ENCODE measurements at regions not wholly inside any gene's neighbourhood (a gene's known extent, or its start where the extent isn't known, plus 50 kb on each side); places are given as distances from the start of the nearest gene placed in this dataset.

DNA sequence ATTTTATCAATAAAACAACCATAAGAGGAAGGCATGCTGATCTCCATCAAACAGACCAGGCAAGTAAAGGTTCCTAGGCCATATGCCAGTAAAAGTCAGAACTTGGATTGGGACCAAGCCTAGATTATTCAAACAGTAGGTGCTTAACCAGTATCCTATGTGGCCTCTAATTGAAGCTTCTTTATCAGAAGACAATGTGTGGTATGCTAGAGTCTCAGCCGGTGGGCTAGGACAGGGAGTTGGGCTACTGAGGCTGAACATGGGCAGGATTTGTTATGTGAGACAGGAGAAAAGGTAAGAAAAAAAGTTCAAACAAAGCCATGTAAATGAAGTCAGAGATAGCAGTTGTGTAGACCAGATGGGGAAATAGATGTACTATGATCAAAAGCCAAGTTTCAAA lies 413.7 kb upstream of the GHITM start:
- TF ChIP-seq, protein P1, sequence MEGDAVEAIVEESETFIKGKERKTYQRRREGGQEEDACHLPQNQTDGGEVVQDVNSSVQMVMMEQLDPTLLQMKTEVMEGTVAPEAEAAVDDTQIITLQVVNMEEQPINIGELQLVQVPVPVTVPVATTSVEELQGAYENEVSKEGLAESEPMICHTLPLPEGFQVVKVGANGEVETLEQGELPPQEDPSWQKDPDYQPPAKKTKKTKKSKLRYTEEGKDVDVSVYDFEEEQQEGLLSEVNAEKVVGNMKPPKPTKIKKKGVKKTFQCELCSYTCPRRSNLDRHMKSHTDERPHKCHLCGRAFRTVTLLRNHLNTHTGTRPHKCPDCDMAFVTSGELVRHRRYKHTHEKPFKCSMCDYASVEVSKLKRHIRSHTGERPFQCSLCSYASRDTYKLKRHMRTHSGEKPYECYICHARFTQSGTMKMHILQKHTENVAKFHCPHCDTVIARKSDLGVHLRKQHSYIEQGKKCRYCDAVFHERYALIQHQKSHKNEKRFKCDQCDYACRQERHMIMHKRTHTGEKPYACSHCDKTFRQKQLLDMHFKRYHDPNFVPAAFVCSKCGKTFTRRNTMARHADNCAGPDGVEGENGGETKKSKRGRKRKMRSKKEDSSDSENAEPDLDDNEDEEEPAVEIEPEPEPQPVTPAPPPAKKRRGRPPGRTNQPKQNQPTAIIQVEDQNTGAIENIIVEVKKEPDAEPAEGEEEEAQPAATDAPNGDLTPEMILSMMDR (conservative IDR thresholded peaks at IDR 0.05; ENCODE audit: low read length): no peak
- no peak for TF ChIP-seq EZH2phosphoT487 (IDR thresholded peaks at IDR 0.05; ENCODE audit: borderline replicate concordance)

Measured in Loucy (cell line).